DMS53 treated with DMSO at 0.1 percent for 48 hours (cell line): ENCODE measurements at regions not wholly inside any gene's neighbourhood (a gene's known extent, or its start where the extent isn't known, plus 50 kb on each side); places are given as distances from the start of the nearest gene placed in this dataset.

Experiments used
- DNase-seq: peaks from one replicate; lab custom pipeline; 2025; ENCODE audit not compliant: unreplicated experiment; lab: John Stamatoyannopoulos, UW

GRCh38 chr3:66672830-66673229 is 172.0 kb upstream of the LRIG1 start:
- no peak for DNase-seq

- no peak for DNase-seq
These were observed 172.5 kb upstream of the LRIG1 start for GRCh38 chr3:66673293-66673692.

GRCh38 chr3:66675366-66675765 is 174.5 kb upstream of the LRIG1 start:
- DNase-seq: no peak

GRCh38 chr3:66692042-66692765 is 191.4 kb upstream of the LRIG1 start:
- DNase-seq: no peak

- DNase-seq: no peak
These were observed 191.9 kb upstream of the LRIG1 start for GRCh38 chr3:66692766-66693150.

- DNase-seq: no peak
These were observed 192.7 kb upstream of the LRIG1 start for GRCh38 chr3:66693461-66694031.

- no peak for DNase-seq
These were observed 201.3 kb upstream of the LRIG1 start for GRCh38 chr3:66702126-66702525.

GRCh38 chr3:66703501-66703900 is 202.7 kb upstream of the LRIG1 start:
- DNase-seq: no peak

GRCh38 chr3:66705076-66705475 is 204.3 kb upstream of the LRIG1 start:
- DNase-seq: no peak

- DNase-seq: no peak
These were observed 206.1 kb upstream of the LRIG1 start for GRCh38 chr3:66706890-66707289.

GRCh38 chr3:66709532-66709931 is 208.7 kb upstream of the LRIG1 start:
- DNase-seq: no peak

GRCh38 chr3:66712210-66712609 is 211.4 kb upstream of the LRIG1 start:
- no peak for DNase-seq

- no peak for DNase-seq
These were observed 213.1 kb upstream of the LRIG1 start for GRCh38 chr3:66713921-66714320.

- no peak for DNase-seq
These were observed 215.0 kb upstream of the LRIG1 start for GRCh38 chr3:66715806-66716205.

- DNase-seq: no peak
These were observed 217.0 kb upstream of the LRIG1 start for GRCh38 chr3:66717806-66718205.

GRCh38 chr3:66719796-66720356 is 219.1 kb upstream of the LRIG1 start:
- DNase-seq: no peak

- no peak for DNase-seq
These were observed 219.7 kb upstream of the LRIG1 start for GRCh38 chr3:66720508-66720907.

GRCh38 chr3:66722675-66723074 is 221.9 kb upstream of the LRIG1 start:
- no peak for DNase-seq

- no peak for DNase-seq
These were observed 222.4 kb upstream of the LRIG1 start for GRCh38 chr3:66723231-66723630.

GRCh38 chr3:66729687-66730393 is 229.0 kb upstream of the LRIG1 start:
- no peak for DNase-seq

GRCh38 chr3:66738625-66739365 is 238.0 kb upstream of the LRIG1 start:
- DNase-seq: no peak
